ENCODE measurements at regions not wholly inside any gene's neighbourhood (a gene's known extent, or its start where the extent isn't known, plus 50 kb on each side); places are given as distances from the start of the nearest gene placed in this dataset.

DNA sequence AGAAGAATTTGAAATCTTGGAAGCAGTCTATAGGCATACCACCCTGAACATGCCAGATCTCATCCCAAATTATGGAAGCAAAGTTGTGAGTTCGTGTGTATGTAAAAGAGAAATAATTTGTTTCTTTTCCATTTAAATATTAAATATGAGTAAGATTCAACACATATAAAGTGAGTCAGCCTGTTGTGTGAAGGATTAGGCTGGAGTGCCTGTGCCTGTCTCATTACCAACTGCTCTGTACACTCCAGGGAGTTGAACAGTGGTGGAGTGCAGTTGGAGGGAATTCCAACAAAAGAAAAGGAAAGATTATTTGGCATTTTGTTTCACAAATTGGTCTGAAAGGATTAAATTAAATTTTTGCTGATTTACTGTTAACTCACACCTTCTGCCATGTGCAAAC, 435.6 kb downstream of the FAT4 start:
- TF ChIP-seq, protein P1, sequence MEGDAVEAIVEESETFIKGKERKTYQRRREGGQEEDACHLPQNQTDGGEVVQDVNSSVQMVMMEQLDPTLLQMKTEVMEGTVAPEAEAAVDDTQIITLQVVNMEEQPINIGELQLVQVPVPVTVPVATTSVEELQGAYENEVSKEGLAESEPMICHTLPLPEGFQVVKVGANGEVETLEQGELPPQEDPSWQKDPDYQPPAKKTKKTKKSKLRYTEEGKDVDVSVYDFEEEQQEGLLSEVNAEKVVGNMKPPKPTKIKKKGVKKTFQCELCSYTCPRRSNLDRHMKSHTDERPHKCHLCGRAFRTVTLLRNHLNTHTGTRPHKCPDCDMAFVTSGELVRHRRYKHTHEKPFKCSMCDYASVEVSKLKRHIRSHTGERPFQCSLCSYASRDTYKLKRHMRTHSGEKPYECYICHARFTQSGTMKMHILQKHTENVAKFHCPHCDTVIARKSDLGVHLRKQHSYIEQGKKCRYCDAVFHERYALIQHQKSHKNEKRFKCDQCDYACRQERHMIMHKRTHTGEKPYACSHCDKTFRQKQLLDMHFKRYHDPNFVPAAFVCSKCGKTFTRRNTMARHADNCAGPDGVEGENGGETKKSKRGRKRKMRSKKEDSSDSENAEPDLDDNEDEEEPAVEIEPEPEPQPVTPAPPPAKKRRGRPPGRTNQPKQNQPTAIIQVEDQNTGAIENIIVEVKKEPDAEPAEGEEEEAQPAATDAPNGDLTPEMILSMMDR (IDR thresholded peaks at IDR 0.05), result no peak
- ATAC-seq (ENCODE audit: low FRiP score) (no peak), DNase-seq (ENCODE audit: low spot score) (no peak)

DNA sequence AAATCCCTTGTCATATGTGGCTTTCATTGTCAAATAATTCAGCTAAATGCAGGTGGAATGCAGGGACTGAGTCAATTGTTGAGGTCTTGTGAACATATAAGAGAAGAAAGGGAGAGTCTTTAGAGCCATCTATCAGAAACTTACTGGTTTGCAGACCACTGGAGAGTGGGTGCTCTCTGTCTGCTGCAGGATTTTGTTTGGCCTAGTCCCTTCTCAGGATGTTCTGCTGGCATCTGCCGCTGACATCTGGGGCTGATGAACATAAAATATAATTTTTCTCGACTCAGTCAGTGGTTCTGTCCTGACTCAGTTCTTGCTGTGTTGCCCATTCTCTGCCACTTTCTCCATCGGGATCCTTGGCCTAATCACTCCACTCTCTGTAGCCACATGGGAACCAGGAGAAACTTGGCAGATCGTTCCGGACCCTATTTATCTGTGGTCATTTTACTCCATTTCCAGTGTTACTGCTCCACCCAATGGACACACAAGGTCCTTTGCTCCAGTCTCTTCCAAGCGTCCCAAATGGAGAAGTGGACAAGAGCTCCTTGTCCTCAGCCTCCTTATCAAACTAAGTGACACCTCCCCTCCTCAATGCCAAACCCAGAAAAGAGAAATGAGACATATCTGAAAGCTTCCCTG, 436.2 kb downstream of the FAT4 start:
- ATAC-seq (ENCODE audit: low FRiP score), result no peak
- TF ChIP-seq, protein P1 (IDR thresholded peaks at IDR 0.05), result no peak
- DNase-seq (ENCODE audit: low spot score), result no peak

DNA sequence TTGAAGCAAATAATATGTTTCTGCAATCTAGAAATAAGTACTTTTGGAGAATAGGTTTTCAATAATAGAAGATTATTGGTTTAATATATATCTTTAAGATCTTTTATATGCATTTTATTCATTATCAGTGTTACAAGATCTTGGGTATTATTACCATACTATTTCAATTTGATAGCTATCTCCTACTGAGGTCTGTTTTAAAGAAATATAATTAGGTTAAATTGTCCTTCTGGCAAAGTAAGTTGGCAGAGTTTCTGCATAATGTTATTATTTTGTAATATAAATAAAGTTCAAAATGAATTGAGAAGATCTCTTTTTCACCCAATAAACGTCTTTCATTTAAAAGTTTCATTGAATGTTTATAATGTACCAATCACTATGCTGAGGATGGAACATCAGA, 443.7 kb downstream of the FAT4 start:
- TF ChIP-seq, protein P1 (IDR thresholded peaks at IDR 0.05), result no peak
- no peak for ATAC-seq (ENCODE audit: low FRiP score)
- DNase-seq (ENCODE audit: low spot score), result no peak

DNA sequence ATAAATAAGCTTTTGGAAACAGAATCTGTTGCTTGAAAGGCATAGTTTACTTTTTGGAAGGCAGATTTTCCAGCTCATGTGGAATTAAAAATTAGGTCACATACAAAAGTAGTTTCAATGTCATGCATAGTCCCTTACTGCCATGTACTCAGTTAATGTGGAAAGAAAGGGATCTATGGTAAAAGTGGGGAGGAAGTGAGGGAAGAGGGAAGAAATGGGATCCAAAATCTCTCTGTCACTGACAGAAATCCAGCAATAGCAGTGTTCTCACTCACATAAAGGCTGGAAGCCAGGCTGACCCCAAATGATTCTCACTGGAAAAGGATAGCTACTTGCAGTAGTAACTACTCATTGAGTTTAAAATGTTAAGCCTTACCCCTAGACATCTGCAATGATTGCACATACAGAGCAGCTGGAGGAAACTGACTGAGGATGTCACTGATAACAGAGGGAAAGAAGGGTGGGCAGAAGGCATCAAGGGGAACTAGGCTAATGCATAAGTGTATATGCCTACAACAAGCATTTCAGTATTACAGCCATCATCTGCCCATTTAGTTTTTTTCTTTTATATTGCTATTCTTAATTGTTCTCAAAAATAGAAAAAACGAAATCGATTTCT, 445.6 kb downstream of the FAT4 start:
- TF ChIP-seq, protein P1 (IDR thresholded peaks at IDR 0.05), result no peak
- DNase-seq (ENCODE audit: low spot score), result no peak
- ATAC-seq (ENCODE audit: low FRiP score), result no peak

DNA sequence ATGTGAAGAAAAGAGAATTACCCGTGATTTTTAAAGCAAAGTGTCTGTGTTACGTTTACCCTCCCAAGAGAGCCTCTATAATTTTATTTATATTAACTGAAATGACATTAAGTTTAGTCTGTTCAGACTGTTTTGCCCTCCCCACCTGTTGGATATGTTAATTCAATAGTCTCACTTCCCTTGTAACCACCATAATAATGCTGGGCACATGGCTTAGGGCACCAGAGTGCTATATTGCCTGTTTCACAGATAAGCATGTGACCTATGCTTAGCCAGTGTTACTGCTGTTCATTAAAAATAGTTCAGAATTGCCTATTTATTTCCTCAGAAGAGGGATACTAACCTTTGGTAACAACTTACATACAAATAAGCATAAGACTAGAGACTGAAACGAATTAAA, 446.2 kb downstream of the FAT4 start:
- ATAC-seq (ENCODE audit: low FRiP score), result no peak
- TF ChIP-seq, protein P1 (IDR thresholded peaks at IDR 0.05), result no peak
- DNase-seq (ENCODE audit: low spot score), result no peak

DNA sequence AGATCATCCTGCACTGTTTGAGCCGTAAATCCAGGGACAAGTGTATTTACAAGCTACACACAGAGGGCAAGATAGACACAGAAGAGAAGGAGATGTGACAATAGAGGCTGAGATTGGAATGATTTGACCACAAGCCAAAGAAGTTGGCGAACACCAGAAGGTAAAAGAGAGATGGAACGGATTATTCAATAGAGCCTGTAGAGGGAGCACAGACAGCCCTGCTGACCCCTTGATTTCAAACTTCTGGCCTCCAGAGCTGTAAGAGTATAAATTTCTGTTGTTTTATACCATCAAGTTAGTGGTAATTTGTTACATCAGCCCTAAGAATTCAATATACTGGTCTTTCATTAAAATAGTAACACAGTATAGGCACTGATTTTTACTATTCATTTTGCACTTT, 447.8 kb downstream of the FAT4 start:
- ATAC-seq (ENCODE audit: low FRiP score), result no peak
- DNase-seq (ENCODE audit: low spot score), result no peak
- TF ChIP-seq, protein P1 (IDR thresholded peaks at IDR 0.05), result no peak

DNA sequence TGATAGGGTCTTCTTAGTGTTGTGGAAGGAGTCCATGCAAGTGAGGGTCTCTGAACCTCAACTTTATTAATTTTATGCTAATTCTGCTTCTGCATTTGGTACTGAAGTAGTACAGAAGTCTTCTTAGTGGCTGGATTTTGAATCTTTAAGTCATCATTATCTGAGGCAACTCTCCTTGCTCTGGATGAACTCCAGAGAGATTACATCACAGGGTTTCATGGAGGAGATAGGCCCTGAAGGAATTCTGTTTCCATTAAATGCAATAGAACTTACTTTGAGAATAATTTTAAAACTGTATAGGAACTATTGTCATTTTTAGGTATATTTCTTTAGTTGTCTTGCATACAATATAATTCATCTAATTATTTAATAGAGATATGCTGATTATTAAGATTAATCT, 451.2 kb downstream of the FAT4 start:
- ATAC-seq (ENCODE audit: low FRiP score) (no peak), DNase-seq (ENCODE audit: low spot score) (no peak)
- TF ChIP-seq, protein P1 (IDR thresholded peaks at IDR 0.05), result no peak

Measured in omental fat pad (tissue), 3 donors.